ENCODE measurements at regions not wholly inside any gene's neighbourhood (a gene's known extent, or its start where the extent isn't known, plus 50 kb on each side); places are given as distances from the start of the nearest gene placed in this dataset.
"Not testable (repeated sequence)": the region's sequence is repeated elsewhere in the genome, so short reads cannot be mapped to it uniquely, and the experiment has no call there.

GRCh38 chrX:7480721-7481120 lies 332.8 kb upstream of the PUDP start:
- POLR2A ChIA-PET: no interaction called here
- no peak overlapping the region for H3K27ac Mint-ChIP-seq
- peaks cover 0 to 2% (median 0%) of the 10 kb centered on the region in 5 donors for H3K27me3 Mint-ChIP-seq
- peaks cover 0 to 23% (median 3%) of the 10 kb centered on the region in 9 donors for H3K9me3 Mint-ChIP-seq
- no peaks in the 10 kb centered on the region for H3K4me1 Mint-ChIP-seq
- H3K4me3 Mint-ChIP-seq: no peak overlapping the region
- no peaks in the 10 kb centered on the region for H3K36me3 Mint-ChIP-seq
- DNase-seq (no peak), ATAC-seq (no peak)

GRCh38 chrX:7462110-7462509 lies 314.2 kb upstream of the PUDP start:
- ATAC-seq (no peak), DNase-seq (no peak)
- H3K36me3 Mint-ChIP-seq: no peaks in the 10 kb centered on the region
- H3K27me3 Mint-ChIP-seq: no peaks in the 10 kb centered on the region
- POLR2A ChIA-PET: no interaction called here
- H3K4me3 Mint-ChIP-seq: no peak overlapping the region
- peaks cover 0 to 21% (median 0%) of the 10 kb centered on the region in 9 donors for H3K9me3 Mint-ChIP-seq
- no peaks in the 10 kb centered on the region for H3K4me1 Mint-ChIP-seq
- no peak overlapping the region for H3K27ac Mint-ChIP-seq

- H3K36me3 Mint-ChIP-seq, H3K27ac Mint-ChIP-seq, H3K4me1 Mint-ChIP-seq, H3K27me3 Mint-ChIP-seq, DNase-seq, POLR2A ChIA-PET, H3K4me3 Mint-ChIP-seq, ATAC-seq: not testable (repeated sequence)
- peaks cover 0 to 27% (median 0%) of the 10 kb centered on the region in 9 donors for H3K9me3 Mint-ChIP-seq
Observed at GRCh38 chrX:7461051-7461450, 313.1 kb upstream of the PUDP start.

- Mint-ChIP-seq H3K27me3 (no peaks in the 10 kb centered on the region), H3K27ac (no peak overlapping the region), H3K36me3 (no peaks in the 10 kb centered on the region), H3K9me3 (peaks cover 0 to 6% (median 0%) of the 10 kb centered on the region in 9 donors), H3K4me3 (no peak overlapping the region), H3K4me1 (no peaks in the 10 kb centered on the region)
- no peak for DNase-seq
- no peak for ATAC-seq
- POLR2A ChIA-PET: no interaction called here
Observed at GRCh38 chrX:7447801-7448499, 300.0 kb upstream of the PUDP start.

GRCh38 chrX:7446815-7447214 lies 298.9 kb upstream of the PUDP start:
- no peaks in the 10 kb centered on the region for H3K27me3 Mint-ChIP-seq
- DNase-seq: no peak
- no peaks in the 10 kb centered on the region for H3K36me3 Mint-ChIP-seq
- H3K4me1 Mint-ChIP-seq: no peaks in the 10 kb centered on the region
- POLR2A ChIA-PET: no interaction called here
- H3K4me3 Mint-ChIP-seq: no peak overlapping the region
- no peak for ATAC-seq
- no peak overlapping the region for H3K27ac Mint-ChIP-seq
- peaks cover 0 to 10% (median 0%) of the 10 kb centered on the region in 9 donors for H3K9me3 Mint-ChIP-seq

- H3K9me3 Mint-ChIP-seq: peaks cover 0 to 10% (median 0%) of the 10 kb centered on the region in 9 donors
- POLR2A ChIA-PET: no interaction called here
- ATAC-seq: no peak
Observed at GRCh38 chrX:7444967-7445366, 297.0 kb upstream of the PUDP start.

GRCh38 chrX:7441586-7441985 lies 293.6 kb upstream of the PUDP start:
- Mint-ChIP-seq H3K4me1 (no peaks in the 10 kb centered on the region), H3K36me3 (no peaks in the 10 kb centered on the region), H3K27ac (no peak overlapping the region), H3K9me3 (peaks cover 0 to 7% (median 0%) of the 10 kb centered on the region in 9 donors), H3K27me3 (no peaks in the 10 kb centered on the region), H3K4me3 (no peak overlapping the region)
- POLR2A ChIA-PET: no interaction called here
- ATAC-seq (no peak), DNase-seq (no peak)

More at GRCh38 chrX:7444967-7445366, 297.0 kb upstream of the PUDP start:
- H3K4me1 Mint-ChIP-seq: no peaks in the 10 kb centered on the region
- H3K36me3 Mint-ChIP-seq: no peaks in the 10 kb centered on the region
- DNase-seq: no peak
- H3K4me3 Mint-ChIP-seq: no peak overlapping the region
- no peak overlapping the region for H3K27ac Mint-ChIP-seq
- no peaks in the 10 kb centered on the region for H3K27me3 Mint-ChIP-seq

GRCh38 chrX:7435822-7436221 lies 287.9 kb upstream of the PUDP start:
- Mint-ChIP-seq H3K4me3 (no peak overlapping the region), H3K27me3 (no peaks in the 10 kb centered on the region), H3K27ac (no peak overlapping the region), H3K9me3 (peaks cover 0 to 10% (median 4%) of the 10 kb centered on the region in 9 donors), H3K36me3 (peaks cover 0 to 2% (median 0%) of the 10 kb centered on the region in 3 donors), H3K4me1 (no peaks in the 10 kb centered on the region)
- POLR2A ChIA-PET: no interaction called here
- DNase-seq: no peak
- no peak for ATAC-seq

GRCh38 chrX:7432901-7433300 lies 284.9 kb upstream of the PUDP start:
- ATAC-seq (no peak), DNase-seq (no peak)
- peaks cover 0 to 32% (median 4%) of the 10 kb centered on the region in 9 donors for H3K9me3 Mint-ChIP-seq
- peak overlapping the region in 1 of 10 donors; percentile 34 for H3K27ac Mint-ChIP-seq
- POLR2A ChIA-PET: no interaction called here
- no peak overlapping the region for H3K4me3 Mint-ChIP-seq
- peaks cover 0 to 10% (median 0%) of the 10 kb centered on the region in 3 donors for H3K36me3 Mint-ChIP-seq
- H3K4me1 Mint-ChIP-seq: no peaks in the 10 kb centered on the region
- no peaks in the 10 kb centered on the region for H3K27me3 Mint-ChIP-seq

GRCh38 chrX:7420717-7421116 lies 272.8 kb upstream of the PUDP start:
- POLR2A ChIA-PET: no interaction called here
- ATAC-seq: no peak
- H3K27ac Mint-ChIP-seq: no peak overlapping the region
- peaks cover 0 to 1% (median 0%) of the 10 kb centered on the region in 4 donors for H3K4me1 Mint-ChIP-seq
- peaks cover 0 to 8% (median 0%) of the 10 kb centered on the region in 9 donors for H3K9me3 Mint-ChIP-seq
- H3K27me3 Mint-ChIP-seq: peaks cover 0 to 2% (median 0%) of the 10 kb centered on the region in 5 donors
- DNase-seq: no peak
- no peaks in the 10 kb centered on the region for H3K36me3 Mint-ChIP-seq
- H3K4me3 Mint-ChIP-seq: no peak overlapping the region

- ATAC-seq (no peak), DNase-seq (no peak)
- H3K27ac Mint-ChIP-seq: no peak overlapping the region
- H3K36me3 Mint-ChIP-seq: no peaks in the 10 kb centered on the region
- H3K9me3 Mint-ChIP-seq: peaks cover 0 to 8% (median 0%) of the 10 kb centered on the region in 9 donors
- POLR2A ChIA-PET: no interaction called here
- no peak overlapping the region for H3K4me3 Mint-ChIP-seq
- H3K4me1 Mint-ChIP-seq: no peaks in the 10 kb centered on the region
- no peaks in the 10 kb centered on the region for H3K27me3 Mint-ChIP-seq
Observed at GRCh38 chrX:7414753-7415152, 266.8 kb upstream of the PUDP start.

GRCh38 chrX:7412840-7413239 lies 264.9 kb upstream of the PUDP start:
- POLR2A ChIA-PET: no interaction called here
- Mint-ChIP-seq H3K27me3 (no peaks in the 10 kb centered on the region), H3K36me3 (no peaks in the 10 kb centered on the region), H3K4me3 (no peak overlapping the region), H3K9me3 (peaks cover 0 to 8% (median 0%) of the 10 kb centered on the region in 9 donors), H3K4me1 (no peaks in the 10 kb centered on the region), H3K27ac (peak overlapping the region in 1 of 10 donors; percentile 75)
- ATAC-seq: no peak
- DNase-seq: no peak

GRCh38 chrX:7409866-7410265 lies 261.9 kb upstream of the PUDP start:
- Mint-ChIP-seq H3K4me3 (no peak overlapping the region), H3K9me3 (peaks cover 0 to 8% (median 2%) of the 10 kb centered on the region in 9 donors), H3K27me3 (peaks cover 0 to 5% (median 0%) of the 10 kb centered on the region in 5 donors), H3K4me1 (no peaks in the 10 kb centered on the region), H3K27ac (no peak overlapping the region), H3K36me3 (no peaks in the 10 kb centered on the region)
- DNase-seq: no peak
- no peak for ATAC-seq
- POLR2A ChIA-PET: no interaction called here

GRCh38 chrX:7399373-7399772 lies 251.4 kb upstream of the PUDP start:
- POLR2A ChIA-PET: no interaction called here
- Mint-ChIP-seq H3K36me3 (peaks cover 0 to 4% (median 0%) of the 10 kb centered on the region in 3 donors), H3K4me1 (no peaks in the 10 kb centered on the region), H3K27me3 (peaks cover 0 to 8% (median 2%) of the 10 kb centered on the region in 5 donors), H3K27ac (no peak overlapping the region), H3K4me3 (no peak overlapping the region), H3K9me3 (peaks cover 0 to 14% (median 0%) of the 10 kb centered on the region in 9 donors)
- DNase-seq (no peak), ATAC-seq (no peak)
